Caco-2 (cell line): ENCODE measurements at regions not wholly inside any gene's neighbourhood (a gene's known extent, or its start where the extent isn't known, plus 50 kb on each side); places are given as distances from the start of the nearest gene placed in this dataset.
A peak's percentile ranks its signal among the peaks of the same experiment; 100 is the strongest.
"Not testable (repeated sequence)": the region's sequence is repeated elsewhere in the genome, so short reads cannot be mapped to it uniquely, and the experiment has no call there.

Source experiments
- BruUV-seq: library from RNA; stranded (reverse); fragments of 400-500 nt; replicated peaks from 2 replicates; lab custom pipeline; 2021; lab: Mats Ljungman, UMichigan
- CTCF ChIA-PET: fragments of 300-600 bp; sonication (Branson Sonifier 250); formaldehyde crosslinking; loops from one replicate; lab custom pipeline; 2022; ENCODE audit warnings: antibody characterized with exemption; lab: Charles Lee
- POLR2A ChIA-PET: fragments of 300-600 bp; sonication (Branson Sonifier 250); formaldehyde crosslinking; loops from one replicate; lab custom pipeline; 2022; ENCODE audit warnings: antibody characterized with exemption; lab: Charles Lee
- DNase-seq, 2 experiments: peaks; one replicate each; pipeline versions ENCODE4 v3.0.0 to v3.0.0-alpha.2; 2020 to 2022
- H3K27me3 ChIP-seq: replicated peaks from 2 replicates; pipeline ENCODE4 v1.6.0; 2011; ENCODE audit warnings: low read length; ENCODE audit not compliant: control insufficient read depth, insufficient read depth
- H3K36me3 ChIP-seq: 2 replicates; pipeline ENCODE4 v1.5.1; 2011; ENCODE audit warnings: low read length; ENCODE audit not compliant: control insufficient read depth, insufficient read depth
- H3K4me1 ChIP-seq: fragments of 250-450 bp; sonication (Bioruptor Pico); 2 replicates; pipeline ENCODE4 v1.5.1; 2020; ENCODE audit warnings: mild to moderate bottlenecking
- H3K4me3 ChIP-seq: 2 replicates; pipeline ENCODE4 v1.5.1; 2011; ENCODE audit warnings: low read depth, mild to moderate bottlenecking, control low read depth, low read length
- H3K9me3 ChIP-seq: fragments of 250-450 bp; sonication (Bioruptor Pico); 2 replicates; pipeline ENCODE4 v1.5.1; 2020; ENCODE audit warnings: mild to moderate bottlenecking, moderate library complexity
- H3K27ac Mint-ChIP-seq: one replicate; pipeline ENCODE4 v1.8.0; 2022; ENCODE audit warnings: mixed read lengths; ENCODE audit not compliant: unreplicated experiment
- H3K27me3 Mint-ChIP-seq: one replicate; pipeline ENCODE4 v1.8.0; 2022; ENCODE audit warnings: mixed read lengths; ENCODE audit not compliant: insufficient read depth, unreplicated experiment
- H3K36me3 Mint-ChIP-seq: one replicate; pipeline ENCODE4 v1.8.0; 2022; ENCODE audit warnings: mild to moderate bottlenecking, mixed read lengths; ENCODE audit not compliant: insufficient read depth, unreplicated experiment
- H3K4me1 Mint-ChIP-seq: one replicate; pipeline ENCODE4 v1.8.0; 2022; ENCODE audit warnings: low read depth, mixed read lengths; ENCODE audit not compliant: unreplicated experiment
- H3K4me3 Mint-ChIP-seq: one replicate; pipeline ENCODE4 v1.8.0; 2022; ENCODE audit warnings: mild to moderate bottlenecking, moderate library complexity, mixed read lengths; ENCODE audit not compliant: unreplicated experiment
- H3K9me3 Mint-ChIP-seq: one replicate; pipeline ENCODE4 v1.8.0; 2022; ENCODE audit warnings: mixed read lengths; ENCODE audit not compliant: unreplicated experiment
- intact Hi-C: fragments of 100-400 bp; cut with micrococcal nuclease; formaldehyde crosslinking; loops from one replicate; pipeline ENCODE4 v1.10.0; 2022; ENCODE audit not compliant: unreplicated experiment
- TF ChIP-seq, protein P1 (sequence below), 2 experiments: fragments of 200-600 bp in 1 of 2; IDR thresholded peaks; 1 replicate in 1 of 2; 2 replicates in 1 of 2; pipeline versions ENCODE4 v1.5.1 to v1.8.0; 2011 to 2022; ENCODE audit warnings: antibody characterized with exemption in 1 of 2, control low read depth in 1 of 2, inconsistent platforms in 1 of 2, low read depth in 1 of 2, low read length in 1 of 2, mild to moderate bottlenecking in 1 of 2, moderate library complexity in 1 of 2; ENCODE audit not compliant: insufficient read depth in 1 of 2, severe bottlenecking in 1 of 2, unreplicated experiment in 1 of 2

DNA sequence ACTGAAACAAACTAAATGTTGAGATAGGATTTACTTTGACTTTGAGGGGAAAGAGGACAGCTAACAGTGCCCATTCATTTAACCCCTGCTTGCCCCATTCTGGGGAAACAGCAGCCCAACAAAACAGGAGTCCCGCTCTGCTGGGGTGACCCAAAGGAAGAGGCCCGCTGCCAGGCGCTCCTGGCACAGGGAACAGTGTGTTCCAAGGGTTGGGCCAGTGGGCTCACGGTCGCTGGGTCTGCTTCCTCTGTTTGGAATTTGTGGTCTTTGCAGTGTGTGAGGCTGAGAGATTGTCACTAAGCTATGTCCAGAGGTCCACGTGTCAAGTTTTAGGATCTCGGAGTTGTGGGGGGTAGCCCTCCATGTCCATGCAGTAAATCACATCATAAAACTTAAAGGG, 250.4 kb upstream of the C2CD4B start:
- Histone ChIP-seq H3K9me3 (no peaks in the 10 kb centered on the region), H3K4me3 (no peak overlapping the region), H3K4me1 (peaks cover 76% of the 10 kb centered on the region), H3K27me3 (no peaks in the 10 kb centered on the region), H3K36me3 (no peaks in the 10 kb centered on the region; the same call in 1 of the 2 replicates)
- H3K27me3 Mint-ChIP-seq: no peaks in the 10 kb centered on the region
- peaks cover 40% of the 10 kb centered on the region for H3K4me1 Mint-ChIP-seq
- intact Hi-C loops: no loop called here
- CTCF ChIA-PET: interaction anchor here (1.1 kb wide), 1 partner anchor 16 kb away, joined by 3 read pairs; no protein-coding TSS in a partner anchor
- H3K9me3 Mint-ChIP-seq: no peaks in the 10 kb centered on the region
- POLR2A ChIA-PET: no interaction called here
- no peak for DNase-seq
- H3K27ac Mint-ChIP-seq: peak overlapping the region; percentile 84
- peaks cover 9% of the 10 kb centered on the region for H3K36me3 Mint-ChIP-seq
- no peak overlapping the region for H3K4me3 Mint-ChIP-seq
- TF ChIP-seq, protein P1, sequence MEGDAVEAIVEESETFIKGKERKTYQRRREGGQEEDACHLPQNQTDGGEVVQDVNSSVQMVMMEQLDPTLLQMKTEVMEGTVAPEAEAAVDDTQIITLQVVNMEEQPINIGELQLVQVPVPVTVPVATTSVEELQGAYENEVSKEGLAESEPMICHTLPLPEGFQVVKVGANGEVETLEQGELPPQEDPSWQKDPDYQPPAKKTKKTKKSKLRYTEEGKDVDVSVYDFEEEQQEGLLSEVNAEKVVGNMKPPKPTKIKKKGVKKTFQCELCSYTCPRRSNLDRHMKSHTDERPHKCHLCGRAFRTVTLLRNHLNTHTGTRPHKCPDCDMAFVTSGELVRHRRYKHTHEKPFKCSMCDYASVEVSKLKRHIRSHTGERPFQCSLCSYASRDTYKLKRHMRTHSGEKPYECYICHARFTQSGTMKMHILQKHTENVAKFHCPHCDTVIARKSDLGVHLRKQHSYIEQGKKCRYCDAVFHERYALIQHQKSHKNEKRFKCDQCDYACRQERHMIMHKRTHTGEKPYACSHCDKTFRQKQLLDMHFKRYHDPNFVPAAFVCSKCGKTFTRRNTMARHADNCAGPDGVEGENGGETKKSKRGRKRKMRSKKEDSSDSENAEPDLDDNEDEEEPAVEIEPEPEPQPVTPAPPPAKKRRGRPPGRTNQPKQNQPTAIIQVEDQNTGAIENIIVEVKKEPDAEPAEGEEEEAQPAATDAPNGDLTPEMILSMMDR (IDR thresholded peaks at IDR 0.05; ENCODE audit: insufficient read depth in 1 of 2, low read depth in 1 of 2, low read length in 1 of 2, severe bottlenecking in 1 of 2, unreplicated experiment in 1 of 2): no peak
- no TSS peak for BruUV-seq

DNA sequence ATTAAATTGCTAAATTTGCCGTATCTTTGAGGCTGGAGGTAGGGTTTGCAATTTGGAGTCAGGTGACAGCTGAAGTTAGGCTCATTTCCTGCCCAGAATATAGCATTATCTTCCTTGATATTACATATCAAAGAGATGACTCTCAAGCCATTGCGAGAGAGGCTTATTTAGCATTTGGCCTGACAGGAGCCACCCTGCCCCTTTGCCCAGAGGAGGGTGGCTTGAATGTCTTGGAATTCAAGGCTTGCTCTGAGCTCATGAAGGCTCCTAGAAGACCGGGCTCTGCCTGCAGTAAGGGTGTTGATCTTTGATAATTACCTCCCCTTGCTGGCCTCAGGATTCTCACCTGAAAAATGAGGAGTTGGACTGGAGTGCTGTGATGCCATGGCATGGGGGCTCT, 251.4 kb upstream of the C2CD4B start:
- DNase-seq: no peak
- peaks cover 75% of the 10 kb centered on the region for H3K4me1 ChIP-seq
- no peaks in the 10 kb centered on the region; the same call in 1 of the 2 replicates for H3K36me3 ChIP-seq
- TF ChIP-seq, protein P1 (IDR thresholded peaks at IDR 0.05; ENCODE audit: insufficient read depth in 1 of 2, low read depth in 1 of 2, low read length in 1 of 2, severe bottlenecking in 1 of 2, unreplicated experiment in 1 of 2): no peak
- H3K4me3 Mint-ChIP-seq: no peak overlapping the region
- CTCF ChIA-PET: interaction anchor here (1.1 kb wide), 1 partner anchor 15 kb away, joined by 3 read pairs; no protein-coding TSS in a partner anchor
- intact Hi-C loops: no loop called here
- H3K4me1 Mint-ChIP-seq: peaks cover 33% of the 10 kb centered on the region
- POLR2A ChIA-PET: interaction anchor here (0.6 kb wide), 1 partner anchor 20 kb away, joined by 3 read pairs; no protein-coding TSS in a partner anchor
- H3K4me3 ChIP-seq: no peak overlapping the region
- peak overlapping the region; percentile 83 for H3K27ac Mint-ChIP-seq
- no peaks in the 10 kb centered on the region for H3K27me3 ChIP-seq
- no peaks in the 10 kb centered on the region for H3K27me3 Mint-ChIP-seq
- H3K36me3 Mint-ChIP-seq: peaks cover 14% of the 10 kb centered on the region
- H3K9me3 Mint-ChIP-seq: no peaks in the 10 kb centered on the region
- BruUV-seq: no TSS peak
- H3K9me3 ChIP-seq: no peaks in the 10 kb centered on the region

DNA sequence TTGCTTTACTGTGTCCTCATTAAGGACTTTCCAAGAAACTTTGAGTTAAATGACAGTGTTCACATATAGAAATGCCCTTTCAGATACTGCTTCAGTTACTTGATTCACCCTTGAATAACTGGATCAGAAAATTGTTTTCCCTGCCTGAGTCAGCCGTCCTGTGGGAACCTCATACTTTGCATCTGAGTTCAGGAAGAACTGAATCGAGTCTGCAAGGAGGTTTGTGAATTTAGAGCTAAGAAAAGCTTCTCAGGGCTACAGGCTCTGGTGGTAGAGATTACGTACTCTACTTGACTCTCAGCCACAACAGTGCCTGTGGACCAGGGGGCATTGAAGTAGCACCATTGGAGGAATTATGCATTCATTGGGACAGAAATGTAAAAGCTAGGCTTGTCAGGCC, 252.4 kb upstream of the C2CD4B start:
- Histone ChIP-seq H3K4me1 (peaks cover 67% of the 10 kb centered on the region), H3K9me3 (no peaks in the 10 kb centered on the region), H3K27me3 (no peaks in the 10 kb centered on the region), H3K4me3 (no peak overlapping the region), H3K36me3 (no peaks in the 10 kb centered on the region; the same call in 1 of the 2 replicates)
- no peaks in the 10 kb centered on the region for H3K27me3 Mint-ChIP-seq
- POLR2A ChIA-PET: interaction anchor here (0.6 kb wide), 1 partner anchor 19 kb away, joined by 3 read pairs; no protein-coding TSS in a partner anchor
- H3K36me3 Mint-ChIP-seq: peaks cover 17% of the 10 kb centered on the region
- H3K9me3 Mint-ChIP-seq: no peaks in the 10 kb centered on the region
- BruUV-seq: no TSS peak
- H3K4me3 Mint-ChIP-seq: peak overlapping the region; percentile 20
- H3K27ac Mint-ChIP-seq: peak overlapping the region; percentile 83
- no peak for DNase-seq
- intact Hi-C loops: no loop called here
- TF ChIP-seq, protein P1 (IDR thresholded peaks at IDR 0.05; ENCODE audit: insufficient read depth in 1 of 2, low read depth in 1 of 2, low read length in 1 of 2, severe bottlenecking in 1 of 2, unreplicated experiment in 1 of 2): no peak
- CTCF ChIA-PET: no interaction called here
- H3K4me1 Mint-ChIP-seq: peaks cover 26% of the 10 kb centered on the region

DNA sequence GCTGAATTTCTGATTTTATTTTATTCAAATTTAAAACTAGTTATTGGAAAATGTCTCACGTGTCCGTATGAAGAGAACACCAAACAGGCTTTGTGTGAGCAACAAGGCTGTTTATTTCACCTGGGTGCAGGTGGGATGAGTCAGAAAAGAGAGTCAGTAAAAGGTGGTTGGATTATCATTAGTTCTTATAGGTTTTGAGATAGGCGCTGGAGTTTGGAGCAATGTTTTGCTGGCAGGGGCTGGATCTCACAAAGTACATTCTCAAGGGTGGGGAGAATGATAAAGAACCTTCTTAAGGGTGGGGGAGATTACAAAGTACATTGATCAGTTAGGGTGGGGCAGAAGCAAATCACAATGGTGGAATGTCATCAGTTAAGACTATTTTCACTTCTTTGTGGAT, 253.4 kb upstream of the C2CD4B start:
- H3K36me3 ChIP-seq, intact Hi-C loops, H3K4me3 ChIP-seq, H3K9me3 Mint-ChIP-seq, H3K27me3 ChIP-seq, CTCF ChIA-PET, H3K9me3 ChIP-seq, POLR2A ChIA-PET, BruUV-seq, H3K27me3 Mint-ChIP-seq: not testable (repeated sequence)
- H3K4me1 Mint-ChIP-seq: peaks cover 20% of the 10 kb centered on the region
- H3K36me3 Mint-ChIP-seq: peaks cover 22% of the 10 kb centered on the region
- H3K4me3 Mint-ChIP-seq: peak overlapping the region; percentile 20
- H3K4me1 ChIP-seq: peaks cover 57% of the 10 kb centered on the region
- peak; percentile 18 to 58 for DNase-seq
- H3K27ac Mint-ChIP-seq: peak overlapping the region; percentile 83
